Forelimb muscle (tissue), 1 donor: ENCODE measurements at regions not wholly inside any gene's neighbourhood (a gene's known extent, or its start where the extent isn't known, plus 50 kb on each side); places are given as distances from the start of the nearest gene placed in this dataset.
"Not testable (repeated sequence)": the region's sequence is repeated elsewhere in the genome, so short reads cannot be mapped to it uniquely, and the experiment has no call there.

Experiments
- DNase-seq: peaks from one replicate; pipeline ENCODE4 v3.0.0-alpha.2; 2013; ENCODE audit warnings: low read depth

- DNase-seq = no peak
Measured at GRCh38 chr10:59454171-59454919, 92.0 kb upstream of the FAM13C start.

- DNase-seq = no peak
Measured at GRCh38 chr10:59448616-59449015, 86.3 kb upstream of the FAM13C start.

- no peak for DNase-seq
Measured at GRCh38 chr10:59435707-59436106, 73.4 kb upstream of the FAM13C start.

- no peak for DNase-seq
Measured at GRCh38 chr10:59434463-59435321, 72.3 kb upstream of the FAM13C start.

GRCh38 chr10:59433720-59434428 is 71.5 kb upstream of the FAM13C start:
- DNase-seq = no peak

GRCh38 chr10:59432207-59432900 is 70.0 kb upstream of the FAM13C start:
- DNase-seq = no peak

GRCh38 chr10:59413795-59414194 is 51.4 kb upstream of the FAM13C start:
- DNase-seq = not testable (repeated sequence)
